DMS 273 (cell line): ENCODE measurements at regions not wholly inside any gene's neighbourhood (a gene's known extent, or its start where the extent isn't known, plus 50 kb on each side); places are given as distances from the start of the nearest gene placed in this dataset.

ENCODE experiments used
- DNase-seq: peaks from one replicate; lab custom pipeline; 2025; ENCODE audit not compliant: unreplicated experiment; lab: John Stamatoyannopoulos, UW

GRCh38 chr4:187942968-187943367 lies 52.6 kb upstream of the ZFP42 start:
- DNase-seq: no peak

DNA sequence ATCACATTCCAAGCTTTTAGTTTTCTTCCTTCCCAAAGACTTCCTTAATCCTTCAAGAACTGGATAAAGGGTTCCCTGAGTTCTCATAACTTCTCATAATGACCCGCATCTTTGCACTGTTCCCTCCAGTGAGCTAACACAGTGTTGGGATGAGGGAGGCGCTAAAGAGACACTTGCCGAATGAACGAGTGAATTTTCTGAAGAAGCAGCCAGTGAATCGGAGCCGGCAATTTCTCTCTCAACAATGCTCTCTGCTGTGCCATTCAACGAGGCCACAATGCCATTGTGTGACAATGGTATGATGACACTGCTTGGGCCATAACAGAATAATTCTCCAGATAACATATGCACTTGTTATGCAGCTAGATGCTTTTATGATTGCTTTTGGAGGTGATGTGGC lies 51.4 kb upstream of the ZFP42 start:
- DNase-seq: no peak
